GM18520 (cell line): ENCODE measurements at regions not wholly inside any gene's neighbourhood (a gene's known extent, or its start where the extent isn't known, plus 50 kb on each side); places are given as distances from the start of the nearest gene placed in this dataset.
"Not testable (repeated sequence)": the region's sequence is repeated elsewhere in the genome, so short reads cannot be mapped to it uniquely, and the experiment has no call there.

Source experiments
- ATAC-seq: cut with Tn5 transposase; IDR thresholded peaks from one replicate; pipeline ENCODE4 v1.9.1; 2021; ENCODE audit not compliant: unreplicated experiment

DNA sequence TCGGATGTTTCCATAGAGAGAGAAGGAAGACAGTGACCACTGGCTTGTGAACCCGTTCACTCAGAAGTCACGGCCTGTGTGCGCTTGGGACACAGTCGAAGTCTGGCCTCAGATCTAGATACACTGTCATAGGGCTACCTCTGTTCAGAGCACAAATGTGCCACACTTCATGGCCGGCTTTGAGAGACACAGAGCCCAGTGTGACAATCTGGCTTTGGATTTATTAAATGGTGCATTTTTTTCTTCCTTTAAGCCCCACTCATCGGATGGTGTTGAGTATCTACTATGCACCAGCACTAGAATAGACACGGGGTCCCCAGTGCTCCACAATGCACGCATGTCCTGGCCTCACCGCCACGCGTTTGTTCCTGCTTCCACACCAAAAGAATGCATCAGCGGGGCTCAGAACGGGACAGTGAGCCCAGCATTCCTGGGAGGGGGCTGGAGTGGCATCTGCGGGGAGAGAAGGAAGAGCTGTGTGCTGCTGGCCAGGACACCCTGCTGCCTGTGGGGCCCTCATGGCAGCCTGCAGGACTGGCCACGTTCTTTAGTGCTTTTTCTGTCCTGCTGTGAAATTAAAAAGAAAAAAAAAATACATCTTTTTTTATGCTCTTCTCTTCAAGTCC is 738.9 kb upstream of the SALL3 start:
- no peak for ATAC-seq

DNA sequence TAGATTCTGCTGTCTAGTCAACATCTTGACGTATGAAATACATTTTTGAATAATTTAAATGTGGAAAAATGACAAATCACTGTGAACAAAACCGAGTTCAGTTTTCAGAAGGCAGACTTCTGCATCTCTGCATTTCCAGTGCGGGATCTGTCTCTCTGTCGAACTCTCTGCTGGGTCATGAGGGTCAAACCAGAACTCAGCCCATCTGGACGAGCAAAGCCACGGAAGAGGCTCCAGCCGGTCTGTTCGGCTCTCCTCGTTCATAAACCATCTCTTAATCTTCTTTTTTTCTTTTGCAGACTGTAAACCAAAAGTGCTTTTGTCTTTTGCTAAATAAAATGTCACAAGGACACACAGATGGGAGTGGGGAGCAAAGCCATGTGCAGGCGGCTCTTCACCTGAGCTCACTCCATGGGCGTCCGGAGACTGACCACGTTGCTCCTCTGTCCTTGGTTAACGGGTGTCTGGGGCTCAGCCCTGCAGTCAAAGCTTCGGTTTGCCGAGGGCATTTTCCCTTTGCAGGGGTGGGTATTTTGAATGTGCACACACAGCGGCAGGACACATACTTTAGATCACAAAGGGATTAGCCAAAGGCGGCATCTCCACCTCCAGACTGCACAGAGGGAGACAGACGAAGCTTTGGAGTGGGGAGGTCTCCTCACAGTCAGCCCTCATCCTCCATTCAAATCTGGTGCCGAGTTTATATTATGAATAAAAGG is 737.9 kb upstream of the SALL3 start:
- ATAC-seq = no peak

DNA sequence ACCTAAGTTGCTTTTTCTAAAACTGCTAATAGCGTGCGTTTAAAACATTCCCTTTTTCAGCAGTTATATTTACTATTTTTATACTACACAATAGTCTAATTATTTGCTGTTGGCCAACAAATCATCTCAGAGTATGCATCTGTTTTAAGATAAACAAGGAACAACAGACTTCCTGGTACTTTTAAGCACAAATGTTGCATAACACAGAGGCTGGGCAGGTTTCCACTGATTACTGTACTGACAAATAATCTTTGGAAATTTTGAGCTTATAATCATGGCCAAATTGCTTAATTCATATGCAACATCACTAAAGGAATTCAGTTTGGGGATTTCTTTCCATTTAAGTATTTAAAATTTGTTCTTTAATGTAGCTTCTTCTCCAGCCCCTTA is 737.4 kb upstream of the SALL3 start:
- ATAC-seq = no peak

DNA sequence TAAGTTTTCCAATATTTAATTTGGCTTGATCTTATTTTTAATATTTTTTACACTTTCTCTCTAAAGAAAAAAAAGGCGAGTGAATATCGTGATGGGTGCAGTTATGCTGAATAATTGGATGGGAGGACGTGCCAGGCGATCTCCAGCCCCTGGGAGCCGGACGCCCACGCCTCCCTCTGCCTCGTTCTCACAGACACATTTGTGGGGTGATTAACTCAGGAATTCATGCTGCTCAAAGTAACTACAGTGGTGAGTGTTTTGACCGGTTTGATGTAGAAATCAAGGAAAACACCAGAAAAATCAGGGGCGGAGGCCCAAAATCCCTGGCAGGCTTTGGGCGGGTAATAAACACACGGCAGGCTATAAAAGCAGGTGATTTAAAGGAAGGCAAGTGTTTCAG is 736.8 kb upstream of the SALL3 start:
- no peak for ATAC-seq

DNA sequence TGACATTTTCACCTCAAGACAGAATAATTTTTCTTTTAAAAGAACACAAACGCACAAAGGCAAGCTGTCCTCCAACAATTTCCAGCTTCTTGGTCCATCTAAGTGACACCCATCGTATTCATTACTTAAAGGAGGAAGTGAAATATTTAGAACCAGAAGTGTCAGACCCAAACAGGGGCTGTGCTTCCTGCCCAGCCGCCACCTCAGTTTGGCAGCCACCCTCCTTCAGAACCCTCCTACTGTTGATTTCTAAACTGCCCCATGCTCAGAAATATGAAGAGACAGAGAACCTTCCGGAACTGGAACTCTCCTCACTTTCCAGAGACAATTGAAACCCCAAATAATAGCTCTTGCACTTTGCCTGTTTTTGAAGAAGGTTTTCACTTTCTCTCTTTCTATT is 734.8 kb upstream of the SALL3 start:
- ATAC-seq = no peak

DNA sequence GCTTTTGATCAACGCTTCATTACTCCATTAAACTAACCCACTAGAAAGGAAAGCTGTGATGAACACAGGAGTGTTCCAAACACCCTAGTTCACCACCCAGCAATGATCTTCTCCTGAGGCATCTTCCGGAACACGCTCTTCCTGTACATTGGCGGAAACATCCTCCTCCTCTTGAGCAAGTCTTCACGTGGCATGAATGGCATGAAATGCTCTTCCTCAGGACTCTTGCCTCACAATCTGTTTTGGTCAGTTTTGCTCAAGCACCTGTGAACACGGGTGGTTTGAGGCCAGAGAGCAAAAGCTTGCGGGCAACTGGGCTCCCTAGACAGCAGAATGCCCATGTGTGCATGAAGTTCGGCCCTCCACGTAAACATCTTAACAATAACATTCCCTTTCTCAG is 734.2 kb upstream of the SALL3 start:
- ATAC-seq = no peak

DNA sequence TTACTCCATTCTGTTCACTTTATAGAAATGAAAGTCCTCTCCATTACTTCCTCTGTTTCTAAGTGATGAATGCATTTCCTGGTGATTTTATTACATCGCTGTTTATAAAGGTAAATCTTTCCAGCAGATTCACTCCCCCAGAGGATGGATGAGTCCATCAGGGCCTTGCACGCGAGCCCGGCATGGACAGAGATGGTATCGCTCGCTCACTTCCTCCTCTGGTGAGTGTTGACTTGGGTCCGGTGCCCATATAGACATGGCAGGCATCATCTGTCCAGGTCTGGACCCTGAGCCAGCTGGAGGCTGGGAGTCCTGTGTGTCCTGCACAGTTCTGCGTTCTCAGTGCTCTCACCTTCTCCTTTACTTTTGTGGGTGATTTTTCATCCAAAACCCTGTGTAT is 733.6 kb upstream of the SALL3 start:
- no peak for ATAC-seq

DNA sequence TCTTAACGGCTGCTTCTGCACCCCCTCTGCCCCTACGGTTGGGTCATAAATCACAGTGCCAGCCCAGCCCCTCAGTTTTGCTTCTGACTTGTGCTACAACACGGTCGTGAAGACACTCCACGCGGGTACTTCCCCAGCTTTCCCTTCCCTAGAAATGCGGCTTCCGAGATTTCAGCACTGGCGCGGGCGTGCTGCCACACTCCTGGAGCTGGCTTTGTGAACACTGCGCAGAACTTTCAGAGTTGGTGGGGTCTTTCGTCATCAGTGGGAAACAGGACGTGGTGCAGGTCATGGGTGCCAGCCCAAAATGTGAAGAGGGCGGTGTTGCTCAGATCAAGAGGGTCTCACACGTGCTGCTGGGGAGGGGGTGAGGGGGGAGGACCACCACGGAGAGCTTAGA is 733.0 kb upstream of the SALL3 start:
- no peak for ATAC-seq

DNA sequence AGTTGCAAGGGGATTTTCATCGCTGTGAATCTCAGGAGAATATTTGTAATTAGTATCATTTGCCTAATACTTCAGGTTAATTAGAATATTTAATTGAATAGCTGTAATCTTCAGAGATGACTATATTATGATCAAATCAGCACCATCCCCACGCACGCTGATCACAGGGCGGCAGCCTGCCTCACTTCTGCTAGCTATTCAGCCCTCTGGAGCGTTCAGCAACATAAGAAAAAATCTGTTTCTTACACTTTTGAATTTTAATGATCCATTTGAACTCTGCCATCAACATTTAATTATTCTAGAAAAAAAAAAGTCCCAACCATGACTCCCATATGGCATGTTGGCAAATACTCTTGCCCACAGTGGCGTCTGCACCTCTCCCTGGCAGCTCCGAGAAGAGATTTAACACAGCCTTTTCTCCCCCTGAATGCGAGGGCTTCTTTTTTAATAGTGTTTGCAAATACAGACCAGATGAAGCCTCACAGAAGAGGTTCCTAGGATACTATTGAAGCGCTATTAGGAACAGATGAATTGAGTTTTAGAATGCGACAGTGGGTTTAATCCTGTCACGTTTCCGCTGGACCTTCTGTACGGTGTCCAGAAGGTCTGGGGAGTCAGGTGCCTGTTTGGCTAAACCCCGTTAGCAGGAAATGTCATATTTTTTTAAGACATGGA is 731.9 kb upstream of the SALL3 start:
- ATAC-seq = no peak

DNA sequence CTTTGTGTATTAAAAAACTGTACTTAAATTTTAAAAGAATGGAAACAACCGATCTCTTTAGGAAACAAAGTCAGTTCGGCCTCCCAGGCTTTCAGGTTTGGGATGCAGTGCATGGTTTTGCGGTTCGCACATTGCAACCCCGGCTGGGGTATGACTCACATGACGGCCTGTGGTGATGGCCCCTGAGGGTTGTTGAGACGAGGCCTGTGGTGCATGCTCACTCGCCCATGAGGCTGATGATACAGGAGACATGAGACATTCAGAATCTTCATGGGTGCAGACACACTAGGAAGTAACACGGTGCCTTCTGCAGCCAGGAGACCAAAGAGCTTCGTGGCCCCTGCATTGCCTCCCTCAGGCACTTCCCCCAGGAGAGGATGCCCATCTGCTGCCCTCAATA is 724.6 kb upstream of the SALL3 start:
- ATAC-seq = no peak

DNA sequence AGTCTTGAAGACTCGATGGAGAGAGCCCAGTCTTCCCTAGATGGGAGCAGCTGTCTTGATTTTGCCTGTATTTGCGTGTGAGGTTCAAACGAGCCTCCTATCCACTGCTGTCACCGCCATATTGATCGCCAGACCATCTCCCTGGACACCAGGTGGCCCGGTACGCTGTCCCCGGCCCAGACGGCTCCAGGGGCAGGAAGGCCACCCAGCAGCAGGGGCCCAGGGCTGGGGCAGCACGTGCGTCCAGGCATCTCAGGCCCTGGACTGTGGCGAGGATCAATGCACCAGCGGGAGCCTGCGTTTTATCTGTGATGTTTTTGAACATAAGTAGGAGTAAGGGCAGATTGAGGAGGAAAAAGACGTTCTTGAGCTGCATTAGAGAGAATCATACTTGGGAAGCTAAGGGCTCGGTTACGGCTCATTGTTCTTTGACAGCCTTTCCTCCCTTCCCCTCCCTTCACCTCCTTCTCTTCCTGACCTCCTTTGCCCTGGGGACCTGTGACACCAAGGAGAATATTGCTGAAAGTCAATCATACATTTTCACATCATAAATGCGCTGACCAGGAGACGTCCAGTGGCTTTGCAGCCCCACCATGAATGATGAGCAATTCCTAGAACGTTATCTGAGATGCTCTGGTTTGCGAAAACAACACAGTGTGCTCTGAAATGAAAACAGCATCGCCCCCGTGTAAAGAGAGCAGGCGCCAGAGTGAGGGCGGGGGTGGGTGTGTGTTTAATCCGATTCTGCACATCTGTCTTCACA is 711.2 kb upstream of the SALL3 start:
- ATAC-seq = no peak

DNA sequence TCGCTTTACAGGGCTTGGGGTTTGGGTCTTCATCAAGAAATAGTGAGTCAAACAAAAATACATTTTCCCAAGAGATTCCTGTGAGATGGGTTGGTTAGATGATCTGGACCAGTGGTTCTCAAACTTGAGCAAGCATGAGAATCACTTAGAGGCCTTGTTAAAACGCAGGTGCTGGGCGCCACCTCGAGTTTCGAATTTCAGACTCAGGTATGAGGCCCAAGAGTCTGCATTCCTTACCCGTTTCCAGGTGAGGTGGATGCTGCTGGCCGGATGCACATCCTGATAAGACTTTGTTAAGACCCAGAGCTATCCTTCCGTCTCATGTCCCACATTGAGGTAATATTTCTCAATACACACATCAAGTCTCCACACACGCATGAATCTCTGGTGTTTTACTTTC is 707.8 kb upstream of the SALL3 start:
- no peak for ATAC-seq

DNA sequence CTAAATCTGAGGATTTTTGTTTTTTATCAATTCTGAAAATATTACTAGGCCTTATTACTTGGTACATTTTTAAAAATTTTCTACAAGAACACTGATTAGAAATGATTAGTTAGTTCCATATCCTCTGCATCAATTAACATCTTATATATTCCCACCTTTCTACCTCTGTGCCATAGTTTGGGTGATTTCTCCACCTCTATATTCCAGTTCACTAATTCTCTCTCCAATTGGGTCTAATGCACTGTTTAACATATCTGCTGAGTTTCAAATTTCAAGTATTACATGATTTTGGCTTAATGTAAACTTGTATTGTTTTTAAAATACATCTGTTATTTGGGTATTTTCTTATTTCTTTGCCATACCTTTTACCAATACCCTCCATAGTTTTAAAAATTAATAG is 705.7 kb upstream of the SALL3 start:
- no peak for ATAC-seq

DNA sequence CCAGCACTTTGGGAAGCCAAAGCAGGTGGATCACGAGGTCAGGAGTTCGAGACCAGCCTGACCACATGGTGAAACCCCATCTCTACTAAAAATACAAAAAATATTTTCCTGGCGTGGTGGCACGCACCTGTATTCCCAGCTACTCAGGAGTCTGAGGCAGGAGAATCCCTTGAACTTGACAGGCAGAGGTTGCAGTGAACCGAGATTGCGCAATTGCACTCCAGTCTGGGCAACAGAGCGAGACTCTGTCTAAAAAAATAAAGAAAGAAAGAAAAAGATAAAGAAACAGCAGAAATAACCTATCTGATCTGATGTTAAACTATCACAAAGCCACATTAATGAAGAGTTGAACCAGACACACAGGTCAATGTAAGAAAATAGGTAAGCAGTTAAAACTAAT is 696.2 kb upstream of the SALL3 start:
- not testable (repeated sequence) for ATAC-seq

DNA sequence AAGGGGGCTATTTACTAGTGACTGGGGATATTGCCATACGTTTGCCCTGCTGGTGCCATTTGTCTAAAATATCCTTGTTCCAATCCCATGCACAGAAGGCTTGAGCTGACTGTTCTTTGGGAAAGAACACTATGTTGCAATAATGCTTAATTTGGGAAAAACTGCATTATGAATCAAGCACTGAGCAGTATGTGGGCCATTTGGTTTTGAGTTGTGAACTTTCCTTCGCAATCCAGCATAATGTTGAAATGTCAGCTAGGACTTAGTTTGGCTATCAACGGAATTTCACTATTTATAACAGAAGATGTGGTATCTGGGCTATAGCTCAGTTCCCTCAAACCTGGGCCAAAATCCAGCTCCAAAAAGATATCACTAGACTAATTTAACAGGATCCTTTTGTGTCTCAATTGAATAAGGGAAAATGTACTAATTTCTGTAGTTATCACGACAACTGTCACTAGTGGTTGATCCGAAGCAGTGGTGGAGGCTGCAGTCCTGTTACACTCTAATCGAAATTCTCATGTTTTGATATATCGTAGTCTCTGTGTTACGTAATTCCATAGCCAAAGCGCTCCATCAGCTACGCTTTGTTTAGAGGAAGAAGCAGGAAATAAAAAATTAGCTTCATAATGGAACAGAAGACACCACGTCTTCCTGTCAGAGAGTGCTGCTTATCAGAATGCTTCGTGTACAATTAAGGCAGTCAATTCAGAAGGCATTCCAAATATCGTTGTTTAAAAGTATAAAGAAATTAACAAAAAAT is 686.8 kb upstream of the SALL3 start:
- no peak for ATAC-seq

DNA sequence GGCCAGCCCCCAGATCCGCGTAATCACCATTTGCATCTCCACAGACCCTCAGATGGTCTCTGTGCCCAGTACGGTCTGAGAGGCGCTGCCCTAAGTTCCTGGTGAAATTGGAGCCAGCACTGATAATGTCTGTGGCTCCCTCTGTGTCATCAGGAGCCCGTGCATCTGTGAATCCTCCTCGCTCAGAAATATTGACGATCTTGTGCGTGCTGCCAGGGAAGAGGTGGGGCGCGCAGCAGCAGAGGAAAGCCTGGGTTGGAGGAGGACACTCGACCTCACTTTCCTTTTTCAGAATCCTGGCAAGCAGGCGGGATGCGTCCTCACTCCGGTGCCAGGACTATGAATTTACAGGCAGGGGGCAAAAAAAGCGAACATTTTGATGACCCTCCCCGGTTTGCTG is 686.1 kb upstream of the SALL3 start:
- no peak for ATAC-seq

DNA sequence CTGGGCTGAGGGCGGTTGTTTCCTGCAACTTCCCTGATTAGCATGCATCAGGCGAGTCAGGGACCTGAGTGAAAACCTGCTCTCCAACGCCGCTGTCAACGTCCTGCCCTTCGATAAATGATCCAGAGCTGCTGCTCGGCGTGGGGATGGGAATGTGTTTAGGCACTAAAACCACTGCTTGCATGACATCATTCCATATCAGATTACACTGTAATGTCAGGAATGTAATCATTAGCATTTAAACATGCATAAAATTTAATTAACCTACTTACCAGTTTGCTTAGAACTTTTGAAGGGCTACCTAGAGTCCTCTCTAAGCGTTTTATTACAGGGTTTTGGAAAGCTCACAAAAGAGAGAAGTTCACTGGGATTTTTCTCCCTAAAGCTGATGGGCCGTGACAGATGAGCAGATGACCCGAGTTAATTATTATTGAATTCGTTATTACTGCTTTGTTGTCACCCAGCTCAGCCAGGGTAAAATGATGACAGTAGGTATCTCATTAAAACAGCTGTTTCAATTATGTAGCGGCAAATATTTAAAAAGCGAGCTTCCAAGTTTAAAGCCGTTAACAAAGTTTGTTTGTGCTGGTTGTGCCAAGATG is 685.6 kb upstream of the SALL3 start:
- ATAC-seq = no peak

DNA sequence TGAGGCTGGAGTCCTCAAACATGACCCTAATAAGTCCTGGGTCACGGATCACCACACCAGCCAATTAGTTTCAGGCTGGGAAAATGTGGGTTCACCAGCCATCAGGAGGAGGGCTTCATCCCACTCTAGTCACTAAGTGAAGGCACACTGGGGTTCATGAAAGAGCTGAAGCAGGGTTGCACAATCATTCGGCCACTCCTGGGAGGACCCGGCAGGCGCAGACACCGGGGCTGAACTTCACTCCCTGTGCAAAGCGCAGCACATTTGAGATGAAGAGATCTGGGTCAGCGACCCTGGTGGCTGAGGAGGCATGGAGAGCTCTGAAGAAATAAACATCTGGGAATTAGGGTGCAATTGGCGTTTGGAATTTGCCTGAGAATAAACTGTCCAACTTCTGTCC is 684.4 kb upstream of the SALL3 start:
- no peak for ATAC-seq

DNA sequence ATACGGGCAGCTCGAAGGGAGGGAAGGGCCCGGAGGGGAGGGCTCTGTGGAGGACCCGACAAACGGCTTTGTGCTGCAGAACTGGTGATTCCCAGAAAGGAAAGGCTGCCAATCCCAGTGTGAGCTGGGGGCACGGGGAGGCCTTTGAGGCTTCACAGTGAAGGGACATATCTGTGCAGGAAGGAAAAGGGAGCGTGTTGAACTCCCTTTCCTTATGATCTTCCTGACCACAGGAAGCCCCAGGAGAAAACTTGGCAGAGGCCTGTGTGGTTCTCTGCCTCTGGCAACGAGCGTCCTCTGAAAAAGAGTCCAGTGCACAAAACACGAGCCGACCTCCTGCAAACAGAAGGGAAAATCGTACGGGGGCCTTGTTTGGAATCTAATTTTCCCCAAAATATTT is 683.5 kb upstream of the SALL3 start:
- ATAC-seq = no peak

DNA sequence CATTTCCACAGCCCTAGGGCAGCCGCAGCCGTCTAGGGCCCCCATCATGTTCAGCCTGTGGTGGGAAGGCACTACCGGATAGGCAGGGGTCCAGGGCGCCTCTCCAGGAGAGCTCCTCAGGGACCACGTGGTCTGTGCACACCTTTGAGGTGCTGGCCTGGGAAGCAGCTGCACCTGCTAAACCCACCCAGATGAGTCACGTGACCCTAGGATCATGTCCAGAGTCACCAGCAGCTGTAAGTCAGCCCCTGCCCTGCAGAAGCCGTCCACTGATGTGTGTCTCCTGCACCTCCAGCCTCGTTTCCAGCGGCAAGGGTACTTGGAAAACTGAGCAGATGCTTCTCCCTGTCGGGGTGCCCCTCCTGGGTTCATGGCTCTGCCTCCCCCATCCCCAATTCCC is 682.6 kb upstream of the SALL3 start:
- no peak for ATAC-seq
